DOHH2 (cell line): ENCODE measurements at regions not wholly inside any gene's neighbourhood (a gene's known extent, or its start where the extent isn't known, plus 50 kb on each side); places are given as distances from the start of the nearest gene placed in this dataset.

ENCODE experiments used
- H3F3A ChIP-seq: fragments of 200-600 bp; sonication (generic), shearing (Covaris generic); 2 replicates; pipeline ENCODE4 v1.6.0; 2016; ENCODE audit warnings: antibody characterized with exemption, mild to moderate bottlenecking; ENCODE audit not compliant: control insufficient read depth, insufficient read depth
- H3K27ac ChIP-seq: fragments of 200-600 bp; sonication (generic); 2 replicates; pipeline ENCODE4 v1.5.1; 2014; ENCODE audit warnings: low read depth, mild to moderate bottlenecking, low read length, moderate library complexity
- H3K27me3 ChIP-seq: fragments of 200-600 bp; sonication (generic); 2 replicates; pipeline ENCODE4 v1.6.1; 2014; ENCODE audit warnings: mild to moderate bottlenecking, low read length, mixed read lengths; ENCODE audit not compliant: control insufficient read depth
- H3K36me3 ChIP-seq: fragments of 200-600 bp; sonication (generic); 2 replicates; pipeline ENCODE4 v1.6.1; 2014; ENCODE audit warnings: mild to moderate bottlenecking, low read length, moderate library complexity, mixed read lengths; ENCODE audit not compliant: control insufficient read depth
- H3K4me1 ChIP-seq: fragments of 200-600 bp; sonication (generic); 2 replicates; pipeline ENCODE4 v1.6.1; 2014; ENCODE audit warnings: mild to moderate bottlenecking, low read length, mixed read lengths; ENCODE audit not compliant: control insufficient read depth
- H3K4me2 ChIP-seq: fragments of 200-600 bp; sonication (generic); 2 replicates; pipeline ENCODE4 v1.6.0; 2014; ENCODE audit warnings: mild to moderate bottlenecking, low read length, moderate library complexity
- H3K4me3 ChIP-seq: fragments of 200-600 bp; sonication (generic); 2 replicates; pipeline ENCODE4 v1.5.1; 2014; ENCODE audit warnings: mild to moderate bottlenecking, low read length, mixed read lengths
- H3K79me2 ChIP-seq: fragments of 200-600 bp; sonication (generic); 2 replicates; pipeline ENCODE4 v1.6.1; 2014; ENCODE audit warnings: mild to moderate bottlenecking, low read length, mixed read lengths; ENCODE audit not compliant: control insufficient read depth
- H3K9me2 ChIP-seq: fragments of 200-600 bp; sonication (generic); replicated peaks from 2 replicates; pipeline ENCODE4 v1.6.1; 2014; ENCODE audit warnings: mild to moderate bottlenecking, low read length, mixed read lengths; ENCODE audit not compliant: control insufficient read depth
- H3K9me3 ChIP-seq: fragments of 200-600 bp; sonication (generic); 2 replicates; pipeline ENCODE4 v1.6.1; 2014; ENCODE audit warnings: antibody characterized with exemption, low read length, mixed read lengths; ENCODE audit not compliant: control insufficient read depth, insufficient read depth
- H4K20me1 ChIP-seq: fragments of 200-600 bp; sonication (generic); 2 replicates; pipeline ENCODE4 v1.6.0; 2014; ENCODE audit warnings: low read depth, mild to moderate bottlenecking, antibody characterized with exemption, low read length, moderate library complexity; ENCODE audit not compliant: control insufficient read depth, insufficient read depth
- CTCF ChIP-seq: fragments of 200-600 bp; sonication (generic); IDR thresholded peaks from one replicate; pipeline ENCODE4 v1.5.1; 2014; ENCODE audit warnings: antibody characterized with exemption, mild to moderate bottlenecking, low read depth, low read length; ENCODE audit not compliant: poor library complexity, severe bottlenecking
- EZH2phosphoT487 ChIP-seq: fragments of 200-600 bp; sonication (generic); IDR thresholded peaks from 2 replicates; pipeline ENCODE4 v1.6.1; 2017; ENCODE audit warnings: borderline replicate concordance, mild to moderate bottlenecking, antibody characterized with exemption, low read length, moderate library complexity, mixed read lengths

- Histone ChIP-seq H3K4me1 (no peaks in the 10 kb centered on the region), H3F3A (no peaks in the 10 kb centered on the region), H3K27ac (no peak overlapping the region), H3K4me3 (no peak overlapping the region), H3K79me2 (no peaks in the 10 kb centered on the region), H3K9me3 (no peaks in the 10 kb centered on the region), H3K36me3 (no peaks in the 10 kb centered on the region), H3K4me2 (no peak overlapping the region), H4K20me1 (no peaks in the 10 kb centered on the region), H3K27me3 (no peaks in the 10 kb centered on the region), H3K9me2 (no peaks in the 10 kb centered on the region)
- TF ChIP-seq EZH2phosphoT487: no peak
- no peak for TF ChIP-seq CTCF
Measured at GRCh38 chr12:77213319-77213718, 147.9 kb upstream of the E2F7 start.

- Histone ChIP-seq H3K27ac (no peak overlapping the region), H4K20me1 (no peaks in the 10 kb centered on the region), H3K4me3 (no peak overlapping the region), H3K4me1 (no peaks in the 10 kb centered on the region), H3K4me2 (no peak overlapping the region), H3K9me3 (no peaks in the 10 kb centered on the region), H3F3A (no peaks in the 10 kb centered on the region), H3K27me3 (no peaks in the 10 kb centered on the region), H3K79me2 (no peaks in the 10 kb centered on the region), H3K36me3 (no peaks in the 10 kb centered on the region), H3K9me2 (no peaks in the 10 kb centered on the region)
- TF ChIP-seq EZH2phosphoT487: no peak
- no peak for TF ChIP-seq CTCF
Measured at GRCh38 chr12:77210724-77211123, 145.4 kb upstream of the E2F7 start.

GRCh38 chr12:77204083-77204482 is 138.7 kb upstream of the E2F7 start:
- Histone ChIP-seq H3K79me2 (no peaks in the 10 kb centered on the region), H3K27me3 (no peaks in the 10 kb centered on the region), H3K4me3 (no peak overlapping the region), H4K20me1 (no peaks in the 10 kb centered on the region), H3K27ac (no peak overlapping the region), H3K4me2 (no peak overlapping the region), H3K9me3 (no peaks in the 10 kb centered on the region), H3K36me3 (no peaks in the 10 kb centered on the region), H3F3A (no peaks in the 10 kb centered on the region), H3K4me1 (no peaks in the 10 kb centered on the region), H3K9me2 (no peaks in the 10 kb centered on the region)
- TF ChIP-seq CTCF: no peak
- no peak for TF ChIP-seq EZH2phosphoT487

- Histone ChIP-seq H4K20me1 (no peaks in the 10 kb centered on the region), H3K4me2 (no peak overlapping the region), H3K79me2 (no peaks in the 10 kb centered on the region), H3K4me3 (no peak overlapping the region), H3K27ac (no peak overlapping the region), H3K9me2 (no peaks in the 10 kb centered on the region), H3K4me1 (no peaks in the 10 kb centered on the region), H3K36me3 (no peaks in the 10 kb centered on the region), H3K27me3 (no peaks in the 10 kb centered on the region), H3F3A (no peaks in the 10 kb centered on the region), H3K9me3 (no peaks in the 10 kb centered on the region)
- TF ChIP-seq EZH2phosphoT487 (no peak), CTCF (no peak)
Measured at GRCh38 chr12:77202457-77203060, 137.2 kb upstream of the E2F7 start.
